Sigmoid colon (tissue), 4 donors: ENCODE measurements at regions not wholly inside any gene's neighbourhood (a gene's known extent, or its start where the extent isn't known, plus 50 kb on each side); places are given as distances from the start of the nearest gene placed in this dataset.

Experiments used
- CTCF ChIP-seq, 4 experiments: fragments of 450-650 bp in 3 of 4; fragments of 200-600 bp in 1 of 4; IDR thresholded peaks; one replicate each; pipeline ENCODE4 v1.5.1; 2016 to 2019; ENCODE audit warnings: antibody characterized with exemption in 4 of 4, mild to moderate bottlenecking in 3 of 4, moderate library complexity in 2 of 4
- POLR2A ChIP-seq, 2 donors: fragments of 450-650 bp; IDR thresholded peaks; one replicate each; pipeline ENCODE4 v1.6.1; 2016; ENCODE audit warnings: antibody characterized with exemption in 2 of 2, mild to moderate bottlenecking in 2 of 2, moderate library complexity in 2 of 2
- POLR2AphosphoS5 ChIP-seq, 4 donors: sonication (generic); formaldehyde crosslinking; IDR thresholded peaks; one replicate each; pipeline ENCODE4 v1.6.1; 2017; ENCODE audit warnings: antibody characterized with exemption in 4 of 4

GRCh38 chr2:71945603-71945959, 202.1 kb downstream of the CYP26B1 start:
- TF ChIP-seq CTCF (IDR thresholded peaks at IDR 0.05) (no peak), POLR2A (IDR thresholded peaks at IDR 0.05) (no peak), POLR2AphosphoS5 (IDR thresholded peaks at IDR 0.05) (no peak)
